Neural cell (in vitro differentiated cells): ENCODE measurements at regions not wholly inside any gene's neighbourhood (a gene's known extent, or its start where the extent isn't known, plus 50 kb on each side); places are given as distances from the start of the nearest gene placed in this dataset.

Source experiments
- H2AFZ ChIP-seq: fragments of 200-600, 300-800 bp; sonication (generic), shearing (Covaris generic); 2 replicates; pipeline ENCODE4 v1.6.0; 2014; ENCODE audit warnings: low read depth, mild to moderate bottlenecking, antibody characterized with exemption, low read length, moderate library complexity
- H3F3A ChIP-seq: fragments of 200-600 bp; shearing (Covaris generic); 2 replicates; pipeline ENCODE4 v1.6.1; 2016; ENCODE audit warnings: mild to moderate bottlenecking, moderate library complexity, mixed read lengths, antibody characterized with exemption, low read length; ENCODE audit not compliant: insufficient read depth, poor library complexity, severe bottlenecking
- H3K27ac ChIP-seq: fragments of 200-600, 300-800 bp; sonication (generic), shearing (Covaris generic); 2 replicates; pipeline ENCODE4 v1.5.1; 2014; ENCODE audit warnings: mild to moderate bottlenecking, low read length, moderate library complexity
- H3K27me3 ChIP-seq: fragments of 300-800, 200-600 bp; sonication (generic), shearing (Covaris generic); 2 replicates; pipeline ENCODE4 v1.6.0; 2014; ENCODE audit warnings: mild to moderate bottlenecking, low read depth, low read length, moderate library complexity; ENCODE audit not compliant: insufficient read depth
- H3K36me3 ChIP-seq: fragments of 300-800, 200-600 bp; sonication (generic), shearing (Covaris generic); 2 replicates; pipeline ENCODE4 v1.5.1; 2014; ENCODE audit warnings: mild to moderate bottlenecking, antibody characterized with exemption, low read length, moderate library complexity; ENCODE audit not compliant: insufficient read depth
- H3K4me2 ChIP-seq: fragments of 300-800, 200-600 bp; sonication (generic), shearing (Covaris generic); 2 replicates; pipeline ENCODE4 v1.6.0; 2014; ENCODE audit warnings: mild to moderate bottlenecking, low read length
- H3K4me3 ChIP-seq: fragments of 300-800, 200-600 bp; sonication (generic), shearing (Covaris generic); 2 replicates; pipeline ENCODE4 v1.5.1; 2014; ENCODE audit warnings: mild to moderate bottlenecking, low read length, moderate library complexity
- H3K79me2 ChIP-seq: fragments of 200-600 bp; shearing (Covaris generic); replicated peaks from 2 replicates; pipeline ENCODE4 v1.6.0; 2014; ENCODE audit warnings: mild to moderate bottlenecking, low read length, moderate library complexity; ENCODE audit not compliant: insufficient read depth
- H3K9ac ChIP-seq: fragments of 300-800, 200-600 bp; sonication (generic), shearing (Covaris generic); 2 replicates; pipeline ENCODE4 v1.6.1; 2016; ENCODE audit warnings: mild to moderate bottlenecking, low read length, mixed read lengths
- H3K9me2 ChIP-seq: fragments of 200-600 bp; shearing (Covaris generic); 2 replicates; pipeline ENCODE4 v1.6.1; 2016; ENCODE audit warnings: mild to moderate bottlenecking, low read length, mixed read lengths; ENCODE audit not compliant: insufficient read depth
- H3K9me3 ChIP-seq: fragments of 200-600, 300-800 bp; sonication (generic), shearing (Covaris generic); 2 replicates; pipeline ENCODE4 v1.6.1; 2016; ENCODE audit warnings: mild to moderate bottlenecking, mixed run types, low read length, moderate library complexity, mixed read lengths
- H4K20me1 ChIP-seq: fragments of 200-600 bp; shearing (Covaris generic); 2 replicates; pipeline ENCODE4 v1.6.1; 2016; ENCODE audit warnings: mild to moderate bottlenecking, mixed run types; ENCODE audit not compliant: insufficient read depth
- CTCF ChIP-seq: fragments of 450-650 bp; IDR thresholded peaks from 2 replicates; pipeline ENCODE4 v1.5.1; 2014; ENCODE audit warnings: antibody characterized with exemption, mild to moderate bottlenecking, moderate library complexity; ENCODE audit not compliant: poor library complexity, severe bottlenecking
- EP300 ChIP-seq: fragments of 450-650 bp; conservative IDR thresholded peaks from 2 replicates; pipeline ENCODE4 v1.6.1; 2014; ENCODE audit warnings: antibody characterized with exemption, mild to moderate bottlenecking, moderate library complexity; ENCODE audit not compliant: poor library complexity, severe bottlenecking
- EZH2 ChIP-seq: fragments of 200-600, 300-800 bp; shearing (Covaris generic), sonication (generic); IDR thresholded peaks from 2 replicates; pipeline ENCODE4 v1.6.1; 2014; ENCODE audit warnings: antibody characterized with exemption, low read length, borderline replicate concordance, mild to moderate bottlenecking; ENCODE audit not compliant: insufficient read depth, poor library complexity, severe bottlenecking
- MXI1 ChIP-seq: fragments of 450-650 bp; conservative IDR thresholded peaks from 2 replicates; pipeline ENCODE4 v1.6.1; 2014; ENCODE audit warnings: antibody characterized with exemption, mild to moderate bottlenecking; ENCODE audit not compliant: poor library complexity, severe bottlenecking
- POLR2AphosphoS5 ChIP-seq: IDR thresholded peaks from 2 replicates; pipeline ENCODE4 v1.6.1; 2012
- RAD21 ChIP-seq: fragments of 450-650 bp; conservative IDR thresholded peaks from 2 replicates; pipeline ENCODE4 v1.6.1; 2014; ENCODE audit warnings: antibody characterized with exemption, mild to moderate bottlenecking, moderate library complexity
- SMC3 ChIP-seq: fragments of 450-650 bp; conservative IDR thresholded peaks from 2 replicates; pipeline ENCODE4 v1.6.1; 2014; ENCODE audit warnings: antibody characterized with exemption, mild to moderate bottlenecking, moderate library complexity; ENCODE audit not compliant: poor library complexity
- TAF1 ChIP-seq: IDR thresholded peaks from 2 replicates; pipeline ENCODE4 v1.6.1; 2012; ENCODE audit warnings: low read depth
- TF ChIP-seq, protein P1 (sequence below): IDR thresholded peaks from 2 replicates; pipeline ENCODE4 v1.6.1; 2012; ENCODE audit warnings: borderline replicate concordance

DNA sequence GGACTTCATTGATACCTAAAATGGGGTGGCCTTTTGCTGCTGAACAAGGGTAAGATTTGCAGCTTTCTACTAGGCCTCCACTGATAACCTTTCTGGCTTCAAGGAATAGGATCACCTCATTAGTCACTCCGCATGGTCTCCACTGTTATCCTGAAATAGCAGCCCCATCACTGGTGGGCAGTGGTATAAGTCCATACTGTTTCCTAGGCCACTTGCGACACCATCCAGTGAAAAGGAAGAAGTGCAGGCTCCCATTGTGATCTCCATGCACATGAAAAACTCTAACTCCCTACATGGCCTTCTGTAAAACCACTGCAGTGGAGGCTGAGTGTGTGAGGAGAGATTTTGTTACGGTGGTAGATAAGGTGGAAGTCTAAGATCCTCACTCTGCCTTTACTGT, 1455.9 kb downstream of the SI start:
- H2AFZ ChIP-seq: no peak overlapping the region
- H3K4me2 ChIP-seq: no peak overlapping the region
- H3K36me3 ChIP-seq: no peaks in the 10 kb centered on the region
- H3K4me3 ChIP-seq: no peak overlapping the region
- no peaks in the 10 kb centered on the region for H3K9me2 ChIP-seq
- H4K20me1 ChIP-seq: no peaks in the 10 kb centered on the region
- H3F3A ChIP-seq: no peaks in the 10 kb centered on the region
- TF ChIP-seq CTCF: peak; percentile 52
- no peak for TF ChIP-seq POLR2AphosphoS5
- TF ChIP-seq RAD21: peak; percentile 52
- no peak for TF ChIP-seq MXI1
- no peak for TF ChIP-seq EZH2
- TF ChIP-seq, protein P1, sequence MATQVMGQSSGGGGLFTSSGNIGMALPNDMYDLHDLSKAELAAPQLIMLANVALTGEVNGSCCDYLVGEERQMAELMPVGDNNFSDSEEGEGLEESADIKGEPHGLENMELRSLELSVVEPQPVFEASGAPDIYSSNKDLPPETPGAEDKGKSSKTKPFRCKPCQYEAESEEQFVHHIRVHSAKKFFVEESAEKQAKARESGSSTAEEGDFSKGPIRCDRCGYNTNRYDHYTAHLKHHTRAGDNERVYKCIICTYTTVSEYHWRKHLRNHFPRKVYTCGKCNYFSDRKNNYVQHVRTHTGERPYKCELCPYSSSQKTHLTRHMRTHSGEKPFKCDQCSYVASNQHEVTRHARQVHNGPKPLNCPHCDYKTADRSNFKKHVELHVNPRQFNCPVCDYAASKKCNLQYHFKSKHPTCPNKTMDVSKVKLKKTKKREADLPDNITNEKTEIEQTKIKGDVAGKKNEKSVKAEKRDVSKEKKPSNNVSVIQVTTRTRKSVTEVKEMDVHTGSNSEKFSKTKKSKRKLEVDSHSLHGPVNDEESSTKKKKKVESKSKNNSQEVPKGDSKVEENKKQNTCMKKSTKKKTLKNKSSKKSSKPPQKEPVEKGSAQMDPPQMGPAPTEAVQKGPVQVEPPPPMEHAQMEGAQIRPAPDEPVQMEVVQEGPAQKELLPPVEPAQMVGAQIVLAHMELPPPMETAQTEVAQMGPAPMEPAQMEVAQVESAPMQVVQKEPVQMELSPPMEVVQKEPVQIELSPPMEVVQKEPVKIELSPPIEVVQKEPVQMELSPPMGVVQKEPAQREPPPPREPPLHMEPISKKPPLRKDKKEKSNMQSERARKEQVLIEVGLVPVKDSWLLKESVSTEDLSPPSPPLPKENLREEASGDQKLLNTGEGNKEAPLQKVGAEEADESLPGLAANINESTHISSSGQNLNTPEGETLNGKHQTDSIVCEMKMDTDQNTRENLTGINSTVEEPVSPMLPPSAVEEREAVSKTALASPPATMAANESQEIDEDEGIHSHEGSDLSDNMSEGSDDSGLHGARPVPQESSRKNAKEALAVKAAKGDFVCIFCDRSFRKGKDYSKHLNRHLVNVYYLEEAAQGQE: no peak
- peak; percentile 44 for TF ChIP-seq SMC3
- TF ChIP-seq TAF1: no peak
- TF ChIP-seq EP300: no peak
- no peaks in the 10 kb centered on the region for H3K79me2 ChIP-seq
- H3K27ac ChIP-seq: no peak overlapping the region
- H3K9me3 ChIP-seq: no peaks in the 10 kb centered on the region
- no peaks in the 10 kb centered on the region for H3K27me3 ChIP-seq
- H3K9ac ChIP-seq: no peak overlapping the region

GRCh38 chr3:163614886-163615285, 1463.4 kb downstream of the SI start:
- Histone ChIP-seq H3K4me2 (no peak overlapping the region), H4K20me1 (no peaks in the 10 kb centered on the region), H3K27me3 (no peaks in the 10 kb centered on the region), H3K9me3 (no peaks in the 10 kb centered on the region), H3K4me3 (no peak overlapping the region), H2AFZ (no peak overlapping the region), H3K9me2 (no peaks in the 10 kb centered on the region), H3K27ac (no peak overlapping the region), H3K79me2 (no peaks in the 10 kb centered on the region), H3K36me3 (no peaks in the 10 kb centered on the region), H3K9ac (no peak overlapping the region), H3F3A (no peaks in the 10 kb centered on the region)
- TF ChIP-seq, protein P1: no peak
- TF ChIP-seq POLR2AphosphoS5 (no peak), TAF1 (no peak), RAD21 (no peak)
